ENCODE measurements at regions not wholly inside any gene's neighbourhood (a gene's known extent, or its start where the extent isn't known, plus 50 kb on each side); places are given as distances from the start of the nearest gene placed in this dataset.

GRCh38 chr14:36451310-36452065, 68.5 kb downstream of the NKX2-1 start:
- Histone ChIP-seq H3K27me3 (no peaks in the 10 kb centered on the region), H3K36me3 (no peaks in the 10 kb centered on the region), H3K27ac (no peak overlapping the region), H3K4me3 (no peak overlapping the region), H3K9me3 (no peaks in the 10 kb centered on the region), H3K4me1 (no peaks in the 10 kb centered on the region)
- WGBS, 2 donors, result 72 to 77% methylated on average over 8 of the region's 8 CpGs
- intact Hi-C loops (cut with DNase I), result no loop called here
- no peak for TF ChIP-seq POLR2A (IDR thresholded peaks at IDR 0.05)
- TF ChIP-seq CTCF (IDR thresholded peaks at IDR 0.05), result no peak
- no peak for DNase-seq

- 85 to 88% methylated on average over 4 of the region's 4 CpGs for WGBS, 2 donors
- intact Hi-C loops (cut with DNase I), result no loop called here
- no peaks in the 10 kb centered on the region for H3K4me1 ChIP-seq
- no peak overlapping the region for H3K4me3 ChIP-seq
- no peak overlapping the region for H3K27ac ChIP-seq
- DNase-seq, result no peak
- no peaks in the 10 kb centered on the region for H3K36me3 ChIP-seq
- no peaks in the 10 kb centered on the region for H3K27me3 ChIP-seq
- TF ChIP-seq POLR2A (IDR thresholded peaks at IDR 0.05) (no peak), CTCF (IDR thresholded peaks at IDR 0.05) (no peak)
- H3K9me3 ChIP-seq, result no peaks in the 10 kb centered on the region
Measured at GRCh38 chr14:36450550-36450949, 69.5 kb downstream of the NKX2-1 start.

- Histone ChIP-seq H3K4me3 (no peak overlapping the region), H3K27ac (no peak overlapping the region), H3K27me3 (no peaks in the 10 kb centered on the region), H3K9me3 (no peaks in the 10 kb centered on the region), H3K4me1 (no peaks in the 10 kb centered on the region), H3K36me3 (no peaks in the 10 kb centered on the region)
- intact Hi-C loops (cut with DNase I), result no loop called here
- no peak for DNase-seq
- TF ChIP-seq POLR2A (IDR thresholded peaks at IDR 0.05) (no peak), CTCF (IDR thresholded peaks at IDR 0.05) (no peak)
- 76 to 79% methylated on average over 4 of the region's 4 CpGs for WGBS, 2 donors
Measured at GRCh38 chr14:36449903-36450302, 70.1 kb downstream of the NKX2-1 start.

- Histone ChIP-seq H3K36me3 (no peaks in the 10 kb centered on the region), H3K27ac (no peak overlapping the region), H3K4me3 (no peak overlapping the region), H3K4me1 (no peaks in the 10 kb centered on the region), H3K27me3 (peaks cover 0 to 6% (median 0%) of the 10 kb centered on the region in 4 donors), H3K9me3 (no peaks in the 10 kb centered on the region)
- TF ChIP-seq POLR2A (IDR thresholded peaks at IDR 0.05) (no peak), CTCF (IDR thresholded peaks at IDR 0.05) (no peak)
- no peak for DNase-seq
- 45 to 48% methylated on average over 4 of the region's 4 CpGs for WGBS, 2 donors
- intact Hi-C loops (cut with DNase I), result no loop called here
Measured at GRCh38 chr14:36443374-36443773, 76.7 kb downstream of the NKX2-1 start.

- no peaks in the 10 kb centered on the region for H3K9me3 ChIP-seq
- no peak for TF ChIP-seq CTCF (IDR thresholded peaks at IDR 0.05)
- no peak for TF ChIP-seq POLR2A (IDR thresholded peaks at IDR 0.05)
- peaks cover 0 to 6% (median 0%) of the 10 kb centered on the region in 4 donors for H3K27me3 ChIP-seq
- H3K36me3 ChIP-seq, result no peaks in the 10 kb centered on the region
- H3K27ac ChIP-seq, result no peak overlapping the region
- H3K4me3 ChIP-seq, result no peak overlapping the region
- DNase-seq, result no peak
- intact Hi-C loops (cut with DNase I), result no loop called here
- H3K4me1 ChIP-seq, result no peaks in the 10 kb centered on the region
- 45 to 62% methylated on average over 3 to 4 of the region's 4 CpGs for WGBS, 2 donors
Measured at GRCh38 chr14:36442824-36443241, 77.2 kb downstream of the NKX2-1 start.

Measured in esophagus squamous epithelium (tissue), 5 donors.